GM10248 (cell line): ENCODE measurements at regions not wholly inside any gene's neighbourhood (a gene's known extent, or its start where the extent isn't known, plus 50 kb on each side); places are given as distances from the start of the nearest gene placed in this dataset.
"Not testable (repeated sequence)": the region's sequence is repeated elsewhere in the genome, so short reads cannot be mapped to it uniquely, and the experiment has no call there.

ENCODE experiments used
- CTCF ChIA-PET: fragments of 300-600 bp; sonication (Branson Sonifier 250); formaldehyde crosslinking; extraction: SDS; loops from one replicate; lab custom pipeline; 2021; ENCODE audit warnings: antibody characterized with exemption; lab: Yijun Ruan, JAX
- POLR2A ChIA-PET: fragments of 350-650 bp; sonication (Branson Sonifier 250); formaldehyde crosslinking; extraction: SDS; loops from one replicate; lab custom pipeline; 2020; ENCODE audit warnings: antibody characterized with exemption; lab: Yijun Ruan, JAX
- DNase-seq: peaks from one replicate; pipeline ENCODE4 v3.0.0; 2012; ENCODE audit errors: extremely low spot score
- TF ChIP-seq, protein P1 (sequence below): IDR thresholded peaks from 2 replicates; pipeline ENCODE4 v1.5.1; 2012; ENCODE audit warnings: mild to moderate bottlenecking, low read depth; ENCODE audit errors: extremely low read depth, missing control alignments, control extremely low read depth

GRCh38 chr13:40052954-40053353 lies 397.5 kb downstream of the COG6 start:
- DNase-seq = no peak
- TF ChIP-seq, protein P1, sequence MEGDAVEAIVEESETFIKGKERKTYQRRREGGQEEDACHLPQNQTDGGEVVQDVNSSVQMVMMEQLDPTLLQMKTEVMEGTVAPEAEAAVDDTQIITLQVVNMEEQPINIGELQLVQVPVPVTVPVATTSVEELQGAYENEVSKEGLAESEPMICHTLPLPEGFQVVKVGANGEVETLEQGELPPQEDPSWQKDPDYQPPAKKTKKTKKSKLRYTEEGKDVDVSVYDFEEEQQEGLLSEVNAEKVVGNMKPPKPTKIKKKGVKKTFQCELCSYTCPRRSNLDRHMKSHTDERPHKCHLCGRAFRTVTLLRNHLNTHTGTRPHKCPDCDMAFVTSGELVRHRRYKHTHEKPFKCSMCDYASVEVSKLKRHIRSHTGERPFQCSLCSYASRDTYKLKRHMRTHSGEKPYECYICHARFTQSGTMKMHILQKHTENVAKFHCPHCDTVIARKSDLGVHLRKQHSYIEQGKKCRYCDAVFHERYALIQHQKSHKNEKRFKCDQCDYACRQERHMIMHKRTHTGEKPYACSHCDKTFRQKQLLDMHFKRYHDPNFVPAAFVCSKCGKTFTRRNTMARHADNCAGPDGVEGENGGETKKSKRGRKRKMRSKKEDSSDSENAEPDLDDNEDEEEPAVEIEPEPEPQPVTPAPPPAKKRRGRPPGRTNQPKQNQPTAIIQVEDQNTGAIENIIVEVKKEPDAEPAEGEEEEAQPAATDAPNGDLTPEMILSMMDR = no peak
- CTCF ChIA-PET = no interaction called here
- POLR2A ChIA-PET = no interaction called here

GRCh38 chr13:40053401-40053800 lies 397.9 kb downstream of the COG6 start:
- TF ChIP-seq, protein P1 = no peak
- POLR2A ChIA-PET = no interaction called here
- DNase-seq = no peak
- CTCF ChIA-PET = no interaction called here

DNA sequence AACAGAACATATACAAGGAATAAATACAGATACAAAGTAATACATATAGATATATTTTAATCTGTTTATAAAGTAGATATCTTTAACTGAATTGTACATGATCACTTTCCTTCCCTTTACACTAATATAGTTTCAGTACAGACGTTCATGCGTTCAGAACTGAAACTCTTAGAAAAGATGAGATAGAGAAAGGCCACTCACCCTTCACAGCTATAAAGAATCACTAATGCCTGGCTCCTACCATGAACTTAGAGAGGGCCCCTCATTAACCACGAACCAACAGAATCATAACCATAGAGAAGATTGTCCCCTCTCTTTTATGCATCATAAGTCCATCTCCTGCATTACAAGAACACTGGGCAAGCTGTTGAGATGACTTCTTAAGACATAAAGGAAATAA lies 399.0 kb downstream of the COG6 start:
- POLR2A ChIA-PET, DNase-seq, CTCF ChIA-PET: not testable (repeated sequence)

- ChIA-PET POLR2A (no interaction called here), CTCF (interaction anchor here (1.4 kb wide), 1 partner anchor 11 kb away, joined by 4 read pairs; no protein-coding TSS in a partner anchor)
- TF ChIP-seq, protein P1 = no peak
- DNase-seq = no peak
Measured at GRCh38 chr13:40056898-40057619, 401.6 kb downstream of the COG6 start.

GRCh38 chr13:40058757-40059236 lies 403.3 kb downstream of the COG6 start:
- no peak for DNase-seq
- TF ChIP-seq, protein P1 = no peak
- CTCF ChIA-PET = interaction anchor here (1.4 kb wide), 2 partner anchors 10 to 610 kb away, joined by 4 read pairs; no protein-coding TSS in a partner anchor
- POLR2A ChIA-PET = no interaction called here

DNA sequence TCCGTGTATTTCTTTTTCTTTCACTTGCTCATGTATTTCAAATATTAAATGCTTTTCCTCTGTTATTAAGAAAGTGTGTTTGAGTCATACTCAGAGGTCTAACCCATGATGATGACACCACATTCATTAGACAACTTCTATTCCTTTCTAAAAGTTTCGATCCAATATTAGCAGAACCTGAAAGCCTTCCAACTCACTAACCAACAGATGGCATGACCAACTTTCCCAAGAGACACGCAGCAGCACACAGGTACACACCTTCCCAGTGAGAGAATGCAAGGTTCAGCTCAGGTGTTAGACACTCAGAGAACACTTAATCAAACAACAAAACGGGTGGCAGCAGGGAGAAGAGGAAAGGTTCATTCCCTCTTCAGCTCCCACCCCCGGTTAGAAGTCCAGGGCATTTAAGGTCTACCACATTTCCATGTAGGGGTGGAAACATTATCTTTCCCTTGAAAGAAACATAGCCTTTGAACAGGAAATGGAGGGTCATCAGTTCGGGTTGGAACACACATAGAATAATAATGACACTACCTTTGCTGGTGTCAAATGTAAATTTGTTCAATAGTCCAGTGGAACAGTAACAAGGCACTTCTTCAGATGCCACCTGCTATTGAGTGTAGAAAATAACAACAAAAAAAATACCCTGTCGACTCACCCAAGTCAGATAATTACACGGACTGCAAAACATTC lies 404.2 kb downstream of the COG6 start:
- no peak for DNase-seq
- POLR2A ChIA-PET = no interaction called here
- TF ChIP-seq, protein P1 = no peak
- CTCF ChIA-PET = interaction anchor here (1.3 to 2.4 kb wide), 4 partner anchors 10 to 775 kb away, joined by 3 to 19 read pairs (median 4); no protein-coding TSS in a partner anchor
